ENCODE measurements at regions not wholly inside any gene's neighbourhood (a gene's known extent, or its start where the extent isn't known, plus 50 kb on each side); places are given as distances from the start of the nearest gene placed in this dataset.

DNA sequence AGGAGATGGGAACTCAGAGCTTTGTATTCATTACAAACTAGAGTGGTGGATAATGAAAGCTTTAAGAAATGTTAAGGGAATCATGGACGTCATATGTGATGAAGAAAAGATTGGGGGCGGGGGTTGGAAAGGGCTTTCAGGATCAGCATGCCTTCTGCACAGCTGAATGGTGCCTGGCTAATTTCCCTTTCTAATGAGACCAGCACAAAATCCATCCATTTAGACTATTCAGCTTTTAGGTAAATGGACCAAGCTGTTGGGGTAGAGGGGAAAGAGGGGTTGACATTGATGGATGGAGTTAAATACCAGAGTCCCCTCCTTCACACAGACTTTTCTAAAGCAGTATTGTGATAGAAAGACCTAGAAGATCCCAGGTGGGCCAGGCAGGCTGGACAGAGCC is 737.9 kb upstream of the WWC1 start:
- TF ChIP-seq CTCF (IDR thresholded peaks at IDR 0.05; ENCODE audit: low read length) (no peak), EZH2 (IDR thresholded peaks at IDR 0.05; ENCODE audit: borderline replicate concordance, low read length) (no peak)
